ENCODE measurements at regions not wholly inside any gene's neighbourhood (a gene's known extent, or its start where the extent isn't known, plus 50 kb on each side); places are given as distances from the start of the nearest gene placed in this dataset.

- no peak for DNase-seq (ENCODE audit: low read depth in 1 of 2, low spot score in 1 of 2)
- no peak for TF ChIP-seq SPI1 (IDR thresholded peaks at IDR 0.05; ENCODE audit: borderline replicate concordance, low read depth)
- no peak for TF ChIP-seq CTCF (IDR thresholded peaks at IDR 0.05; ENCODE audit: insufficient read depth, low read length)
- TF ChIP-seq GABPA (IDR thresholded peaks at IDR 0.05; ENCODE audit: low read depth) = no peak
- no peak for TF ChIP-seq REST (IDR thresholded peaks at IDR 0.05; ENCODE audit: insufficient replicate concordance, low read depth)
- TF ChIP-seq POLR2AphosphoS5 (IDR thresholded peaks at IDR 0.05; ENCODE audit: low read depth) = no peak
- H3K4me3 ChIP-seq (replicated peaks; ENCODE audit: insufficient read depth, low read length) = no peak overlapping the region
- no peak overlapping the region for H3K27ac ChIP-seq (replicated peaks)
- H3K27me3 ChIP-seq (ENCODE audit: insufficient read depth, poor library complexity, severe bottlenecking) = no peaks in the 10 kb centered on the region
These were observed 77.5 kb upstream of the ALX4 start for GRCh38 chr11:44387415-44387814.

- DNase-seq (ENCODE audit: low read depth in 1 of 2, low spot score in 1 of 2) = no peak
- no peak overlapping the region for H3K4me3 ChIP-seq (replicated peaks; ENCODE audit: insufficient read depth, low read length)
- TF ChIP-seq REST (IDR thresholded peaks at IDR 0.05; ENCODE audit: insufficient replicate concordance, low read depth) = no peak
- TF ChIP-seq GABPA (IDR thresholded peaks at IDR 0.05; ENCODE audit: low read depth) = no peak
- no peak for TF ChIP-seq POLR2AphosphoS5 (IDR thresholded peaks at IDR 0.05; ENCODE audit: low read depth)
- TF ChIP-seq SPI1 (IDR thresholded peaks at IDR 0.05; ENCODE audit: borderline replicate concordance, low read depth) = no peak
- TF ChIP-seq CTCF (IDR thresholded peaks at IDR 0.05; ENCODE audit: insufficient read depth, low read length) = no peak
- H3K27me3 ChIP-seq (ENCODE audit: insufficient read depth, poor library complexity, severe bottlenecking) = no peaks in the 10 kb centered on the region
- no peak overlapping the region for H3K27ac ChIP-seq (replicated peaks)
These were observed 77.9 kb upstream of the ALX4 start for GRCh38 chr11:44387825-44388224.

GRCh38 chr11:44388828-44389657, 79.1 kb upstream of the ALX4 start:
- DNase-seq (ENCODE audit: low read depth in 1 of 2, low spot score in 1 of 2) = no peak
- TF ChIP-seq CTCF (IDR thresholded peaks at IDR 0.05; ENCODE audit: insufficient read depth, low read length) = no peak
- TF ChIP-seq GABPA (IDR thresholded peaks at IDR 0.05; ENCODE audit: low read depth) = no peak
- no peak for TF ChIP-seq SPI1 (IDR thresholded peaks at IDR 0.05; ENCODE audit: borderline replicate concordance, low read depth)
- TF ChIP-seq POLR2AphosphoS5 (IDR thresholded peaks at IDR 0.05; ENCODE audit: low read depth) = no peak
- H3K27ac ChIP-seq (replicated peaks) = no peak overlapping the region
- H3K4me3 ChIP-seq (replicated peaks; ENCODE audit: insufficient read depth, low read length) = no peak overlapping the region
- no peaks in the 10 kb centered on the region for H3K27me3 ChIP-seq (ENCODE audit: insufficient read depth, poor library complexity, severe bottlenecking)

All from HL-60 (cell line).